HepG2 (cell line): ENCODE measurements at regions not wholly inside any gene's neighbourhood (a gene's known extent, or its start where the extent isn't known, plus 50 kb on each side); places are given as distances from the start of the nearest gene placed in this dataset.

Source experiments
- ATAC-seq: fragments of 200-7000 bp; cut with Tn5 transposase; 3 replicates; pipeline ENCODE4 v1.9.1; 2020; ENCODE audit warnings: mild to moderate bottlenecking, moderate library complexity
- BruUV-seq: library from RNA; stranded (reverse); fragments of 400-500 nt; replicated peaks from 2 replicates; lab custom pipeline; 2021; lab: Mats Ljungman, UMichigan
- CTCF ChIA-PET: fragments of 300-600 bp; formaldehyde crosslinking; extraction: SDS; loops from one replicate; lab custom pipeline; 2021; ENCODE audit warnings: low total read pairs, inconsistent platforms, low intra/inter-chr PET ratio; lab: Yijun Ruan, JAX
- POLR2A ChIA-PET: fragments of 350-600 bp; sonication (Branson Sonifier 250); formaldehyde crosslinking; loops from one replicate; lab custom pipeline; 2020; ENCODE audit warnings: antibody characterized with exemption, inconsistent platforms; lab: Yijun Ruan, JAX
- DNase-seq: peaks from one replicate; pipeline ENCODE4 v3.0.0-alpha.2; 2015; ENCODE audit warnings: low spot score
- FAIRE-seq: peaks from 3 replicates; lab custom pipeline; 2011; peaks lifted over from hg19 to GRCh38; lab: Jason Lieb, UNC
- H2AFZ ChIP-seq: one replicate; pipeline ENCODE4 v1.6.1; 2011; ENCODE audit warnings: low read length, inconsistent platforms
- H3K27ac ChIP-seq: fragments of 300-600 bp; 3 replicates; pipeline ENCODE4 v1.8.0; 2011; ENCODE audit warnings: mixed run types, mild to moderate bottlenecking, mixed read lengths, low read length, inconsistent platforms; ENCODE audit not compliant: insufficient read depth; ENCODE audit errors: extremely low read length
- H3K27me3 ChIP-seq, 2 experiments: fragments of 200-600 bp in 1 of 2; 2 replicates in 1 of 2; 3 replicates in 1 of 2; pipeline versions ENCODE4 v1.6.0 to v1.8.0; 2011; ENCODE audit warnings: low read length in 2 of 2, mild to moderate bottlenecking in 2 of 2, moderate library complexity in 2 of 2, inconsistent platforms in 1 of 2; ENCODE audit not compliant: insufficient read depth in 2 of 2, control insufficient read depth in 1 of 2
- H3K36me3 ChIP-seq, 2 experiments: fragments of 200-600 bp in 1 of 2; replicated peaks in 1 of 2; 2 replicates in 1 of 2; 3 replicates in 1 of 2; pipeline versions ENCODE4 v1.5.1 to v1.8.0; 2011; ENCODE audit warnings: low read length in 2 of 2, inconsistent platforms in 1 of 2; ENCODE audit not compliant: insufficient read depth in 2 of 2, control insufficient read depth in 1 of 2
- H3K4me1 ChIP-seq: 2 replicates; pipeline ENCODE4 v1.5.1; 2012; ENCODE audit warnings: low read length, inconsistent platforms; ENCODE audit not compliant: insufficient read depth
- H3K4me2 ChIP-seq: 2 replicates; pipeline ENCODE4 v1.6.0; 2011; ENCODE audit warnings: low read depth, low read length, inconsistent platforms
- H3K4me3 ChIP-seq, 3 experiments: fragments of 200-600 bp in 1 of 3; sonication (generic), shearing (Covaris generic) in 1 of 3; replicated peaks in 1 of 3; 2 replicates each; pipeline ENCODE4 v1.5.1; 2011 to 2016; ENCODE audit warnings: low read length in 3 of 3, inconsistent platforms in 2 of 3, low read depth in 2 of 3, mild to moderate bottlenecking in 2 of 3, control low read depth in 1 of 3, mixed read lengths in 1 of 3; ENCODE audit not compliant: insufficient read depth in 1 of 3
- H3K79me2 ChIP-seq: one replicate; pipeline ENCODE4 v1.6.1; 2011; ENCODE audit warnings: low read length, inconsistent platforms; ENCODE audit not compliant: insufficient read depth
- H3K9ac ChIP-seq: 2 replicates; pipeline ENCODE4 v1.6.0; 2011; ENCODE audit warnings: mild to moderate bottlenecking, low read depth, low read length, inconsistent platforms; ENCODE audit not compliant: insufficient read depth
- H3K9me3 ChIP-seq: 2 replicates; pipeline ENCODE4 v1.5.1; 2012; ENCODE audit warnings: mild to moderate bottlenecking, low read length
- H4K20me1 ChIP-seq: 2 replicates; pipeline ENCODE4 v1.6.0; 2011; ENCODE audit warnings: inconsistent platforms, mild to moderate bottlenecking, low read length, moderate library complexity; ENCODE audit not compliant: insufficient read depth
- ATF7-NPFF ChIP-seq: sonication (generic); formaldehyde crosslinking; IDR thresholded peaks from 2 replicates; pipeline ENCODE4 v1.8.1; 2023; ENCODE audit warnings: mild to moderate bottlenecking, low read depth, missing genetic modification reagents, moderate library complexity
- CHD4 ChIP-seq: fragments of 200-600 bp; sonication (generic); IDR thresholded peaks from 2 replicates; pipeline ENCODE4 v1.7.0; 2017; ENCODE audit warnings: mild to moderate bottlenecking, low read length, borderline replicate concordance
- SAFB2 ChIP-seq: sonication (generic); formaldehyde crosslinking; IDR thresholded peaks from 2 replicates; pipeline ENCODE4 v1.5.1; 2020; ENCODE audit warnings: missing genetic modification reagents, low read depth, mild to moderate bottlenecking, borderline replicate concordance
- SALL1 ChIP-seq: sonication (generic); formaldehyde crosslinking; IDR thresholded peaks from 2 replicates; pipeline ENCODE4 v1.8.0; 2022; ENCODE audit warnings: mild to moderate bottlenecking, missing genetic modification reagents
- TP53 ChIP-seq: sonication (generic); formaldehyde crosslinking; conservative IDR thresholded peaks from 2 replicates; pipeline ENCODE4 v1.4.0; 2020; ENCODE audit warnings: missing genetic modification reagents
- ZBTB4 ChIP-seq: sonication (generic); formaldehyde crosslinking; IDR thresholded peaks from 2 replicates; pipeline ENCODE4 v1.4.0; 2020; ENCODE audit warnings: missing genetic modification reagents, mild to moderate bottlenecking, borderline replicate concordance
- ZBTB7B ChIP-seq: sonication (generic); formaldehyde crosslinking; IDR thresholded peaks from 2 replicates; pipeline ENCODE4 v1.4.0; 2020; ENCODE audit warnings: missing genetic modification reagents
- ZNF234 ChIP-seq: sonication (generic); formaldehyde crosslinking; conservative IDR thresholded peaks from 2 replicates; pipeline ENCODE4 v1.5.1; 2020; ENCODE audit warnings: mild to moderate bottlenecking, missing genetic modification reagents
- ZNF703 ChIP-seq: sonication (generic); formaldehyde crosslinking; IDR thresholded peaks from 2 replicates; pipeline ENCODE4 v1.5.1; 2020; ENCODE audit warnings: missing genetic modification reagents, mild to moderate bottlenecking, moderate library complexity, borderline replicate concordance
- WGBS: methylation state at CpG from one replicate; pipeline ENCODE4 v1.1.6; 2017; ENCODE audit warnings: low lambda C conversion rate; 5-methylcytosine and 5-hydroxymethylcytosine counted together
- in situ Hi-C: cut with HindIII; loops from 2 replicates; pipeline ENCODE4 v1.10.0; 2017; ENCODE audit warnings: low pct_unique_long_range_greater_than_20kb; ENCODE audit not compliant: extremely low pct_ligation_motif_present
- intact Hi-C: fragments of 100-400 bp; cut with micrococcal nuclease; formaldehyde crosslinking; loops from one replicate; pipeline ENCODE4 v1.10.0; 2022; ENCODE audit not compliant: unreplicated experiment

- DNase-seq: no peak
- Histone ChIP-seq H3K9ac (no peak overlapping the region), H3K9me3 (no peaks in the 10 kb centered on the region), H2AFZ (no peak overlapping the region), H3K79me2 (no peaks in the 10 kb centered on the region), H3K27me3 (peaks cover 0 to 29% of the 10 kb centered on the region in 2 experiments; a peak in 3 of 5 replicates), H3K4me2 (no peak overlapping the region), H3K27ac (no peak overlapping the region), H4K20me1 (no peaks in the 10 kb centered on the region), H3K4me3 (no peak overlapping the region), H3K36me3 (no peaks in the 10 kb centered on the region), H3K4me1 (no peaks in the 10 kb centered on the region)
- ChIA-PET POLR2A (no interaction called here), CTCF (no interaction called here)
- intact Hi-C loops (no loop called here), in situ Hi-C loops (loop anchor here (25.0 kb wide), 2 partner anchors 461 to 636 kb away; no protein-coding TSS in a partner anchor)
- FAIRE-seq: no peak
- BruUV-seq: no TSS peak
- TF ChIP-seq TP53 (CRISPR knock-in tag): no peak
- TF ChIP-seq ATF7-NPFF (CRISPR knock-in tag): no peak
- no peak for TF ChIP-seq ZBTB7B (CRISPR knock-in tag)
- TF ChIP-seq SALL1: no peak
- no peak for TF ChIP-seq ZNF234 (CRISPR knock-in tag)
- no peak for TF ChIP-seq CHD4
- TF ChIP-seq ZNF703 (CRISPR knock-in tag): no peak
- TF ChIP-seq SAFB2 (CRISPR knock-in tag): no peak
- TF ChIP-seq ZBTB4: no peak
- WGBS: 11% methylated on average over 5 of the region's 5 CpGs
- ATAC-seq: no peak
These were observed 128.8 kb upstream of the STMND1 start for GRCh38 chr6:16973051-16973450.
